HEK293 (cell line): ENCODE measurements at regions not wholly inside any gene's neighbourhood (a gene's known extent, or its start where the extent isn't known, plus 50 kb on each side); places are given as distances from the start of the nearest gene placed in this dataset.
A peak's percentile ranks its signal among the peaks of the same experiment; 100 is the strongest.

Source experiments
- CTCF ChIA-PET: fragments of 350-600 bp; formaldehyde crosslinking; extraction: SDS; loops from one replicate; lab custom pipeline; 2021; ENCODE audit warnings: antibody characterized with exemption; lab: Yijun Ruan, JAX
- POLR2A ChIA-PET: fragments of 300-600 bp; formaldehyde crosslinking; extraction: SDS; loops from one replicate; lab custom pipeline; 2020; ENCODE audit warnings: antibody characterized with exemption, inconsistent platforms; lab: Yijun Ruan, JAX
- H3K27ac ChIP-seq: fragments of 200-500 bp; sonication (Bioruptor generic); 2 replicates; pipeline ENCODE4 v1.5.1; 2014; ENCODE audit warnings: low read depth, low read length, control low read depth, inconsistent platforms; ENCODE audit errors: extremely low read depth
- H3K36me3 ChIP-seq, 2 experiments: fragments of 200-500 bp in 1 of 2; sonication (Bioruptor generic) in 1 of 2; 1 replicate in 1 of 2; 2 replicates in 1 of 2; pipeline ENCODE4 v1.5.1; 2014 to 2017; ENCODE audit warnings: inconsistent platforms in 2 of 2, low read length in 2 of 2; ENCODE audit not compliant: control insufficient read depth in 2 of 2, insufficient read depth in 1 of 2
- H3K4me1 ChIP-seq: fragments of 200-500 bp; sonication (Bioruptor generic); 2 replicates; pipeline ENCODE4 v1.5.1; 2014; ENCODE audit warnings: mild to moderate bottlenecking, low read length, inconsistent platforms; ENCODE audit not compliant: control insufficient read depth, insufficient read depth
- H3K4me3 ChIP-seq: 2 replicates; pipeline ENCODE4 v1.5.1; 2011; ENCODE audit warnings: low read depth, mild to moderate bottlenecking, control low read depth, low read length, moderate library complexity
- H3K9me3 ChIP-seq: fragments of 200-500 bp; sonication (Bioruptor generic); 2 replicates; pipeline ENCODE4 v1.5.1; 2014; ENCODE audit warnings: low read depth, low read length, inconsistent platforms; ENCODE audit not compliant: control insufficient read depth, insufficient read depth
- CTCF ChIP-seq: fragments of 450-650 bp; formaldehyde crosslinking; IDR thresholded peaks from 2 replicates; pipeline ENCODE4 v1.5.1; 2016; ENCODE audit warnings: missing biosample characterization, missing genetic modification characterization
- OVOL3 ChIP-seq: fragments of 450-650 bp; formaldehyde crosslinking; IDR thresholded peaks from 2 replicates; pipeline ENCODE4 v1.5.1; 2016; ENCODE audit warnings: missing biosample characterization, missing genetic modification characterization
- PRDM4 ChIP-seq: fragments of 450-650 bp; formaldehyde crosslinking; IDR thresholded peaks from 2 replicates; pipeline ENCODE4 v1.5.1; 2017; ENCODE audit warnings: missing biosample characterization, missing genetic modification characterization
- PRDM6 ChIP-seq: fragments of 450-650 bp; formaldehyde crosslinking; IDR thresholded peaks from 2 replicates; pipeline ENCODE4 v1.5.1; 2017; ENCODE audit warnings: missing biosample characterization, missing genetic modification characterization
- TCF7L2 ChIP-seq: IDR thresholded peaks from 2 replicates; pipeline ENCODE4 v1.6.1; 2011; ENCODE audit warnings: low read depth, mild to moderate bottlenecking, inconsistent platforms, low read length, moderate library complexity, borderline replicate concordance
- ZBTB8A ChIP-seq: fragments of 450-650 bp; formaldehyde crosslinking; IDR thresholded peaks from 2 replicates; pipeline ENCODE4 v1.5.1; 2016; ENCODE audit warnings: missing biosample characterization, missing genetic modification characterization
- ZFP69B ChIP-seq: fragments of 450-650 bp; formaldehyde crosslinking; IDR thresholded peaks from 2 replicates; pipeline ENCODE4 v1.5.1; 2016; ENCODE audit warnings: missing biosample characterization, missing genetic modification characterization
- ZNF19 ChIP-seq: fragments of 450-650 bp; formaldehyde crosslinking; IDR thresholded peaks from 2 replicates; pipeline ENCODE4; 2016; ENCODE audit warnings: missing biosample characterization, missing genetic modification characterization, low read depth
- ZNF501 ChIP-seq: fragments of 450-650 bp; formaldehyde crosslinking; IDR thresholded peaks from 2 replicates; pipeline ENCODE4 v1.5.1; 2016; ENCODE audit warnings: missing biosample characterization, missing genetic modification characterization
- ZNF629 ChIP-seq: fragments of 450-650 bp; formaldehyde crosslinking; IDR thresholded peaks from 2 replicates; pipeline ENCODE4 v1.5.1; 2017; ENCODE audit warnings: missing biosample characterization, missing genetic modification characterization
- ZNF791 ChIP-seq: fragments of 450-650 bp; formaldehyde crosslinking; IDR thresholded peaks from 2 replicates; pipeline ENCODE4 v1.5.1; 2016; ENCODE audit warnings: missing biosample characterization, missing genetic modification characterization
- ZSCAN23 ChIP-seq: fragments of 450-650 bp; formaldehyde crosslinking; IDR thresholded peaks from 2 replicates; pipeline ENCODE4 v1.5.1; 2016; ENCODE audit warnings: missing biosample characterization, missing genetic modification characterization
- TF ChIP-seq, protein P1 (sequence below): fragments of 450-650 bp; formaldehyde crosslinking; IDR thresholded peaks from 2 replicates; pipeline ENCODE4 v1.5.1; 2016; ENCODE audit warnings: missing biosample characterization, missing genetic modification characterization
- TF ChIP-seq, protein P2 (sequence below): fragments of 450-650 bp; formaldehyde crosslinking; IDR thresholded peaks from 2 replicates; pipeline ENCODE4 v1.5.1; 2016; ENCODE audit warnings: missing biosample characterization, missing genetic modification characterization, low read depth

DNA sequence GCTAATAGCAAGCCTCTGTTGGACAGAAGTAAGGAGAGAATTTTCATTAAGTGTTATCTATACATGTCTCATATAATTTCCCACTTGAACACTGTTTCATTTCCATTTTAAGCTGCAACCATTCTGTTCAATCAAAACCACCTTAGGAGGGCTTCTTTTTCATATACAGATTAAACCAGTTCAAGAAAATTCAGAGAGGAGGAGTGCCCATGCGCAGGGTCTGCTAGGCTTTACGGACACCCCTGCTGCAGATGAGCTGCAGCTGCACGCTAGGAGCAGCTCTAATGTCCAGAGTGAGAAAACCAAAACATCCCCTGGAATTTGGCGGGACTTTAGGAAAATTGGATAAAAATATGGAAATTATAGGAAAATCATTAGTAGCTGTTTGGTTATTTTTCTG is 541.0 kb downstream of the SPRY1 start:
- Histone ChIP-seq H3K27ac (no peak overlapping the region), H3K36me3 (no peaks in the 10 kb centered on the region), H3K4me1 (no peaks in the 10 kb centered on the region), H3K9me3 (no peaks in the 10 kb centered on the region), H3K4me3 (no peak overlapping the region)
- ChIA-PET POLR2A (no interaction called here), CTCF (no interaction called here)
- TF ChIP-seq, protein P1, sequence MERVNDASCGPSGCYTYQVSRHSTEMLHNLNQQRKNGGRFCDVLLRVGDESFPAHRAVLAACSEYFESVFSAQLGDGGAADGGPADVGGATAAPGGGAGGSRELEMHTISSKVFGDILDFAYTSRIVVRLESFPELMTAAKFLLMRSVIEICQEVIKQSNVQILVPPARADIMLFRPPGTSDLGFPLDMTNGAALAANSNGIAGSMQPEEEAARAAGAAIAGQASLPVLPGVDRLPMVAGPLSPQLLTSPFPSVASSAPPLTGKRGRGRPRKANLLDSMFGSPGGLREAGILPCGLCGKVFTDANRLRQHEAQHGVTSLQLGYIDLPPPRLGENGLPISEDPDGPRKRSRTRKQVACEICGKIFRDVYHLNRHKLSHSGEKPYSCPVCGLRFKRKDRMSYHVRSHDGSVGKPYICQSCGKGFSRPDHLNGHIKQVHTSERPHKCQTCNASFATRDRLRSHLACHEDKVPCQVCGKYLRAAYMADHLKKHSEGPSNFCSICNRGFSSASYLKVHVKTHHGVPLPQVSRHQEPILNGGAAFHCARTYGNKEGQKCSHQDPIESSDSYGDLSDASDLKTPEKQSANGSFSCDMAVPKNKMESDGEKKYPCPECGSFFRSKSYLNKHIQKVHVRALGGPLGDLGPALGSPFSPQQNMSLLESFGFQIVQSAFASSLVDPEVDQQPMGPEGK (tag by site-specific recombination) = no peak
- TF ChIP-seq ZNF19 = no peak
- TF ChIP-seq ZFP69B (tag by site-specific recombination) = no peak
- TF ChIP-seq ZNF791 (tag by site-specific recombination) = no peak
- no peak for TF ChIP-seq ZNF501 (tag by site-specific recombination)
- no peak for TF ChIP-seq ZSCAN23 (tag by site-specific recombination)
- no peak for TF ChIP-seq PRDM4 (tag by site-specific recombination)
- TF ChIP-seq OVOL3 (tag by site-specific recombination) = no peak
- TF ChIP-seq ZBTB8A (tag by site-specific recombination) = no peak
- TF ChIP-seq CTCF (tag by site-specific recombination) = no peak

GRCh38 chr4:123939621-123940020 is 543.0 kb downstream of the SPRY1 start:
- POLR2A ChIA-PET = no interaction called here

More at GRCh38 chr4:123939621-123940020, 543.0 kb downstream of the SPRY1 start:
- no peaks in the 10 kb centered on the region for H3K36me3 ChIP-seq
- H3K4me3 ChIP-seq = no peak overlapping the region
- TF ChIP-seq ZNF629 (tag by site-specific recombination) (0 out of 2 replicates have a peak, but pooled peaks have one; percentile 32), TCF7L2 (no peak), PRDM6 (peak; percentile 24; the same call in 1 of the 2 replicates)
- TF ChIP-seq, protein P2, sequence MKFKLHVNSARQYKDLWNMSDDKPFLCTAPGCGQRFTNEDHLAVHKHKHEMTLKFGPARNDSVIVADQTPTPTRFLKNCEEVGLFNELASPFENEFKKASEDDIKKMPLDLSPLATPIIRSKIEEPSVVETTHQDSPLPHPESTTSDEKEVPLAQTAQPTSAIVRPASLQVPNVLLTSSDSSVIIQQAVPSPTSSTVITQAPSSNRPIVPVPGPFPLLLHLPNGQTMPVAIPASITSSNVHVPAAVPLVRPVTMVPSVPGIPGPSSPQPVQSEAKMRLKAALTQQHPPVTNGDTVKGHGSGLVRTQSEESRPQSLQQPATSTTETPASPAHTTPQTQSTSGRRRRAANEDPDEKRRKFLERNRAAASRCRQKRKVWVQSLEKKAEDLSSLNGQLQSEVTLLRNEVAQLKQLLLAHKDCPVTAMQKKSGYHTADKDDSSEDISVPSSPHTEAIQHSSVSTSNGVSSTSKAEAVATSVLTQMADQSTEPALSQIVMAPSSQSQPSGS = peak; percentile 82
- TF ChIP-seq, all 188 proteins: peak for 3
- CTCF ChIA-PET = no interaction called here
- no peaks in the 10 kb centered on the region for H3K4me1 ChIP-seq
- H3K27ac ChIP-seq = no peak overlapping the region
- no peaks in the 10 kb centered on the region for H3K9me3 ChIP-seq
